GM21737 (cell line): ENCODE measurements at regions not wholly inside any gene's neighbourhood (a gene's known extent, or its start where the extent isn't known, plus 50 kb on each side); places are given as distances from the start of the nearest gene placed in this dataset.
A peak's percentile ranks its signal among the peaks of the same experiment; 100 is the strongest.

Source experiments
- ATAC-seq: cut with Tn5 transposase; IDR thresholded peaks from one replicate; pipeline ENCODE4 v1.9.1; 2021; ENCODE audit warnings: mild to moderate bottlenecking, moderate library complexity; ENCODE audit not compliant: unreplicated experiment

DNA sequence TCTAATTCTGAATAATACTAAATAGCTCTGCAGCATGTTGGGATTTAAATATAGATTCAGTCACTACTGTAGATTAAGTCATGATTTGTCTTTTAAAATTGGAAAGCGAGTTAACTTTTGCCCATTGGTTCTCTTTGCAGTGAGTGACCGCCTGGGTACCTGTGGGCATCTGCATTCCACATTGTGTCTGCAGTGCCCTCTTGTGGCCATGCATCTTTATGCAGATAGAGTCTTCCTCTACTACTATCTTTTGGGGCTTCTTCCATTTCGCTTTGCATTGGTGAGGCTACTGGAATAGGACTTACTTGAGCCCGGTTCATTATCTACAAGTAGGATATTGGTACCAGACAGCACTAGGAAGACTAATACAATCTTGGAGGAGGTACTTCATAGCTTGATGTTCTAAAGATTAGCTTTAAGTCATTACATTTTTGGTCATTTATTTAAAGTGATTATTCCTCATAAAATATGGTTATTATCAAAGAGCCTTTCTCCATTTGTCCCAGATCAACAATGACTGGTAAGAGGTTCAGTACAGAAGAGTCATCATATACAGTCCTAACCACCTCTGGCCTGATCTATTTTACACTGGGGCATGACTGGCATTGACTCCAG, 203.0 kb downstream of the SOCS6 start:
- peak; percentile 80 for ATAC-seq

DNA sequence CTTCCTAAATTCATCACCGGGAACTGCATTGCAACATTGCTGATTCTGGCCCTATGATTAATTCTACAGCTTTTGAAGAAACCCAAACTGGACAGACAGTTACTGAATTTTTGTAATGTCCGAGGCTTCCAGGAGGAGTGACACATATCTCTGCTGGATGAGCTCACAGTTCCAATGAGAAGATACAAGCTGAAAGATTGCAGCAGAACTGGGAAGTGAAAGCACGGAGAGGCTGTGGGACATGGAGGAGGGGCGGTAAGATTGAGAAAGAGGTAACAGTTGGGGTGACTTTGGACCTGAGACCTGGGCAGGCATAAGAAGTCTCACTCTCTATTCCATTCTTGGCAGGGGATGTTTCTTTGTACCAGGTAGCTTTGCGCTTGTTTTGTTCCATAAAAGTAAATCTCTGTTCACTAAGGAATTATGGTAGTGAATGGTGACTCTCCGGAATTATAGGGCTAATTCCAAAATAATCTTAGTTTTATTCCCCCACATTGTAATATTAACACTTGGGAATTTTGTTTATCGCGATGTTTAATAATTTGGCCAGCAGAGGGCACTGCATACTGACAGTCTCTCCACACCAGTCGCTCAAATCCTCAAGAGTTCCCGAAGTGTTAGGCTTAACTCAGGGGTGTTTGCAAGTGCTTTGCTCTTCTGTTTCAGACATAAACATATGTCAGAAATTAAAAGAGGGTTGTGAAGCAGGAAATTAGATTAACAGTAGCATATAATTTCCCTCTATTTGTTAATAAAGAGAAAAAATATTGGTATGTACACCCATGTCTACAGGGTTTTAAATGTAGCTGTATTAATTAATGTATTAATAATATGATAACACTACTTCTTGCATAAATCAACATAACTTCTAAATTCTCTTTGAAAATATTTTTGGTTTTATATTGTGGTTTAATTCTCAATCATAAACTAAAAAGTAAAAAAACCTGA, 201.4 kb downstream of the SOCS6 start:
- ATAC-seq, result no peak

DNA sequence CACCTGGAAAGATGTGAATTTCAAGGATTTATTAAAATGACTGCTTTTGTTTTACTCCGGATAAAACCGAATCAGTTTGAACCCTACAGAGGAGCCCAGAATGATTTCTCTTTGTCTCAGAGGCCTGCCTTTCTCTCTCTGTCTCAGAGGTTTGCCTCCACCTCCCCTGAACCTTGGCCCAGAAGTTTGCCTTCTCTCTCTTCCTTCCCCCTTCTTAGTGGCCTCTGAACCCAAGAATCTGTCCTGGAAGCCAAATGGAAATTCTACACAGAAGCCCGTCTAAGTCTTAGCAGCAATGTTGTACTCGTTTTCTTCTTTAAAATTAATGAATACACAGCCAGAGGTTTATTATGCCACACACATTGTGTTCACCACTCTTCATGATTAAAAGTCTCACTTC, 200.7 kb downstream of the SOCS6 start:
- ATAC-seq, result no peak

DNA sequence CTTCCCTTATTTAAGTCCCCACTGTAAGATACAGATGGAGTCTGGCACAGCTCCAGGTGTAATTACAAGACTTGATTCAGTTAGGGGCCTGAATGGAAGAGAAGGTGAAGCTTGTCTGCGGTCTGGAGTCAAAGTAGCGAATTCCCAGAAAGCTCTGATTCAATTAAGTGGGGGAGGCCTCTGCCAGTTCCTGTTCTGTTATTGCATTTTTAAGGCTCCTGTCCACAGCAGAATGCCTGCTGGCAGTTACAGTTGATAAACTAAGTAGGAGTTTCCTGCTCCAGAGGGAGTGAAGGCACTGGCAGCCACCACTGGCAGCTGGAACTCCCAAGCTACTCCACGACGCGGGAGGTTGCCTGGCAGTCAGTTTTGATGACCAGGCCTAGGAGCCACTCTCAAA, 181.1 kb downstream of the SOCS6 start:
- no peak for ATAC-seq

DNA sequence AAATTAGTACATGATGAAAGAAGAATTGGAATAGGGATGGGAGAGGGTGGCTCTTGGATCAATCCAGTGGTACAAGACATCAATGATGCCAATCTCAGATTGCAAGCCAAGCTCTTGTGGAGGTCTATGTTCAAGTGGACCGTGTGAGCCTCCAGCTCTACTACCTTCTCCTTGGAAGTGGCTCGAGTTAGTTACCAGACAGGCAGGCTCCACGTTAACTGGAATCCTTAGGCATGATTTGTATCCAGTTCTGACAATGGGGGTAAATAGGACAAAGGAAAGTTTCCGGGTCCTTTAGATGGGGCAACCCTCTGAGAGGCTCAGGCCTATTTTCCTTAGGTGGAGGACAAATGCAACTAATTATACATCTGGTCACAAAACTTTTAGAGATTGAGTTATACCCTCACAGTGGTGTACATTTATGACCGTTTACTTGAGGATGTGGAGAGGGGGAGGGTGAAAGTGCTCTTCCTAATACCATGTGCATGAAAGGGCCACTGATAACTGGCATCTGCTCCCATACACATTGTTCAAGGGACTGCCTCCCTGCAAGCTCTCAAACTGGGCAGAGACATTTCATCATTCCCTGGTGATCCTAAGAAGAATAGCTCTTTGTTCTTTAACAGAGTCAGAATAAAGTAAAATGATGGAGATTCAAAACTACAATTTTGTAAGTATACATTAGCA, 180.2 kb downstream of the SOCS6 start:
- ATAC-seq, result no peak

DNA sequence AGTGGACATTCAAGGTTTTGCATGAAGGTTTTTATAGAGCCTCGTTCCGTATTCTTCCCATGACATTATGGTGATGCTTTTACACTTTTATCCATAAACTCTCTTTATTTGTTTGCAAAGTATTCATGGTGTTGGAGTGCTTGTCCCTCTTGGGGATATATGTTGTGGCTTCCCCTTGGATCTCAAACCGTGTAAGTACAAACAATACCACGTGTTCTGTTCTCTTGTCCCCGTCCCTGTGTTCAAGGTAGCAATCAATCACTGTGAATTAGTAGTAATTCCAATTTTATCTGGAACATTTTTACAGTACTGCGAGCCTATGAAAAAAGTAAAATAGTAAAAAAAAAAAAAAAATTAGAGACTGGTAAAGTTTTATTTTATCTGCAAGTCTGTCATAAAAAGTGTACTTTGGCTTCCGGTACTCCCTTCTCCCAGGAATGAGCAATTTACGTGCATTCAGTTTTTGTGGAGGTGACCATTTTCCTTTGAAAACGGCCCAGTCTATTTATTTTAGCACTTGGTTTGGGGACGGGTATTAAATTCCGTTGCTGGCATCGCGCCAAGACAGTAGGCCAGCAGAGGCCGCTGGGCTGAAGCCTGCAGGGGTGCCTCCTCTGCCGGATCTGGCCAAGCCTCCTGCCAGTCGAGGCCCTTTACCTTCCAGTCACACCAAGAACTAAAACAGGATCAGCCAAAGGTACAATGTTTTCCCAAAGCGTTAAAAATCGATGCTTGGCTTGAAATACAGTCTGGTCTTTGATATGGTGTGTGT, 175.7 kb downstream of the SOCS6 start:
- ATAC-seq, result no peak

DNA sequence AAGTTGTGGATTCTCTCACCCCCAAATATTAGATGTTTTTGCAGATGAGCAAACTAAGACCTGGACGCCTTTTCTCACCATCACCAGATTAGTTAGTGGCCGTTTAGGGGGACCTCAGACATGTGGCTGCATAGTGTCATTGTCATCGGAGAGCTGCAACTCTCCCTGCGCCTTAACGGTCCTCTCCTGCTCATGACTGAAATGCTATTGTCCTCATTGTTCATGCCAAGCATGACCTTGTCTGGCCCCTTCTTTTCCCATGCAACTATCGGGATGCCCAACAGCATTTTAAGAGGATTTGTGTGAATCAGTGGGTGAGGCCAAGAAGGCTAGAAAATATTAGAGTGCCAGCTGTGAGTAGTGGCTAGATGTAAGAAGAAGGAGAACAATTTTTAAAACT, 174.2 kb downstream of the SOCS6 start:
- no peak for ATAC-seq

DNA sequence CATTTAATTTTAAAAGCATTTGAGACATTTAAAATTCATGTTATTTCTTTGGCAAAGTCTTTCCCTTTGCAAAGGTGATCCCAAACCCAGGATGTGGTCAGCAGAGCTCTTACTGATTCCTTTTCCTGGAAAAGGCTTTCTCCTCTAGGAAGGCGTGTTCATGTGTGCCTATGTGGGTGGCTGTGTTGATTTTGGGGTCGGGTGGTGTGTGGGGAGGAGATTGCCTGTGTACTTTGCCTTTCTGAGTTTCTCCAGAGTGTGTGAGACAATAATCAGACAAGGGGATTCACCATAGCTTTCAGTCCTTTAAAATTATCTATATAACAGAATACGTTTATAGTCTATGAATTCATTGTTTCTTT, 173.2 kb downstream of the SOCS6 start:
- no peak for ATAC-seq

DNA sequence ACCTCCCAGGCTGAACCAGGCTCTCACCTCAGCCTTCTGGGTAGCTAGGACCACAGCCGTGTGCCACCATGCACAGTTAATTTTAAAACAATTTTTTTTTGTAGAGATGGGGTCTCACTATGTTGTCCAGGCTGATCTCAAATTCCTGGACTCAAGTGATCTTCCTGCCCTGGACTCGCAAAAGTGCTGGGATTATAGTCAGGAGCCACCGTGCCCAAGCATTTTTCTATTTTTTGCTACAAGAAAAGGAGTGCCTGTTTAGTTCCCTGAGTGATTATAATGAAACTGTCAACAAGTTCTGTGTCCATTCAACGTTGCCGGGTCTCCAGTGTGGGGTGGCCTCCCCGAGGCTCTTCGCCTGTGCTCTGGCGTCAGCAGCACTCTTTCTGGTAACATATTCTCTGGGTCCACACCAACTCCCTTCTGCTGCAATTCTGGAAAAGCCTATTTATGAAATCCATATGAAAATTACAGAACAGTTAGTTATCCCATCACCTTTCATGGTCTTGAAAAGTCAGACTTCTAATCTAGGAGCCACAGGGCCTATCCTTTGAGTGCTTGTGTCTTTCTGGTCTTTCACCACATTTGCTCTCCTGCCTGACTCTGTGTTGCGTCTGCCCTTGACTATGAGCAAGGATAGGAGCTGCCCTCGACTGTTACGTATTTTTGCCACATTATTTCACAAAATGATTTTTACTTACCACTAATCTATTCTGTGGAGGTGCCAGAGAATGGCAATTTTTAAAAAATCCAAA, 172.7 kb downstream of the SOCS6 start:
- ATAC-seq, result no peak

DNA sequence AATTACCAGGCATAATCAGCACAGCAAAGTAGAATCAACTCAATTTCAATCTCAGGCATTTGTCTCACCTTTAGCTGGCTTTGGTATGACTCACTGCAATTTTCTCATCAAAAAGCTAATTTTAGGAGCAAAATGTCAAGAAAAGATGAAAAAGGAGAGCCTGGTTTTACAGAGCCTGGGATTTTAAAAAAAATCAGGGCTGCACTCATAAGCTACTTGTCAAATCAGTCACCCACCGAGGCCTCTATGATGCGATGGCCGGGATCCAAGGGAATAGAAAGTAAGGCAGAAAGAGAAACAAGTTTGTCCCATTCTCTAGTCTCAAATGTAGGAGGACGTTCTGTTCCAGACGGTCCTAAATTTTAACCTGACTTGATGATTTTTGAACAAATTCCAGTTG, 170.9 kb downstream of the SOCS6 start:
- ATAC-seq, result no peak

DNA sequence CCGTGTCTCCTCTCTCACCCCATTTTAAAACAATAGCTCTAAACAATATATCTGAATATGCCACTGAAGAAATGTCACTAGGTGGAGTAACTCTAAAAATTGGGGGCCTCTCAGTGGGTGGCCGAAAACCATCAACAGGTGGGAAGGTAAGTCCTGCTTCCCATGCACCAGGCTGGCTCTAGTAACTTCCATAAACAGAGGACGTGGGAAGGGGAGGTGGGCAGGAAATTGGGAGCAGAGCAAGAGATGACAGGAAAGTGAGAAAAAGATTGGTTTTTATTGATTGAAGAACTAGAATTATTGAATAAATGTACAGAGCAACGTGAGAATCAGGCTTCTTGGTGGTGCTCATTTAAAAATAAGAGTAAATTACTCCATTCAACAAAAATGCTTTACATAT, 170.4 kb downstream of the SOCS6 start:
- ATAC-seq, result no peak

DNA sequence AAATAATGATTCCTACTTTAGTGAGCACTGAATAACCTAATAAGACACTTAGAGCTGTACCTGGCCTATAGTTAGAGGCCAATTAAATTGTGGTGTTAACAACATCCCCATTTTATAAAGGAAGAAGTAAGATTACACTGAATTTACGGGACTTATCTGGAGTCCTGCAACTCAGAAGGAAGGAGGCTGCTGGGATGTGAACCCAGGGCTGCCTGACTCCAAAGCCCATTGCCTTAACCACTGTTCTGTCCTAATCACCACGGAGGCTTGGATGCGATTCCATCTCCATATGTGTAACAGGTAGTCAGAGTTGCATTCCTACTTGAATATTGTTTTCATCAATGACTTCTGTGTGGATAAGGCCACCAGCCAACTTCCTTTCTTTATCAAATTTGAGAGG, 168.9 kb downstream of the SOCS6 start:
- ATAC-seq, result no peak

DNA sequence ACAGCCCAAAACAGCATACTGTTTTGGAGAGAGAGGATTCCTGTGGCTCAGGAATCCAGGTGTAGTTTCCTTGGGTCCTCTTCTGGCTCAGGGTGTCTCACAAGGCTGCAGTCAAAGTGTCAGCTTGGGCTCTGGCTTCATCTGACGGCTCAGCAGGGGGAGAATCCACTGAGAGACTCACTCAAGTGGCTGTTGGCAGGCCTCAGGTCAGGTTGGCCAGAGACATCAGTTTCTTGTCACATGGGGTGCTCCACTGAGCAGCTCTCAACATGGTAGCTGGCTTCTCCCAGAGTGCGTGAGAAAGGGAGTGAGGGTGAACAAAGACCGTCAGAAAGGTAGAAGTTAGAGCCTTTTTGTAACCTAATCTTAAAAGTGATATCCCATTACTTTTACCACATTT, 168.4 kb downstream of the SOCS6 start:
- no peak for ATAC-seq

DNA sequence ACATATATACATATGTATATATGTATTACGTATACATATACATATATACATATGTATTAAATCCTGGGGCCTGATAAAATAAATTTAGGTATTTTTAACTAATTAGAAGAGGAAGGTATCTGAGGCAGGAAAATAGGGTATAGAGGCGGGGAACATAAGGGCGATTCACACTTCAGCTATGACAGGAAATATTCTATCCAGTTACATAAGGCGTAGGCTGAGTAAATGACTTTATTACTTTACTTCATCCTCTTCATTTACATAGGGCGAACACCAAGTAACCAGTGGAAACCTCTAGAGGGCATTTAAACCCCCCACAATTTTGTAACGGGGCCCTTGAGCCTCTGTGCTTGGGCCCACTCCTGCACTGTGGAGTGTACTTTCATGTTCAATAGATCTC, 167.5 kb downstream of the SOCS6 start:
- ATAC-seq, result no peak

DNA sequence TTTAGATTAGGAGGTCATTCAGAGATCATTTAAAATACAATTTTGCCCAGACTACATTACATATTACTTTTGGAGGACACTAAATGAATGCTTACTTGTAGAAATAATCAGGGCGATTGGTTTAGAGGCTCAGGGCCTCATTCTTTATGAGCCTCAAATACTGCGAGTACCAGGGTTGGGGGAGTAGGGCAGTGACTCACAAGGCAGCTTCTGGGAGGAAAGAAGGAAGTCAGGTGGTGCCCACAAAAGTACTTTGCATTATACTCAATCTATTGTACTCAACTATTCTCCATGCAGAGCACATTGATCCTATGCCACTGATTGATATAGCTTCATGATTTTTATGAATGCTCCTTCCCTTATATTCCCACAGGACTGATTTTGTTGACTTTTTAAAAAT, 166.9 kb downstream of the SOCS6 start:
- ATAC-seq, result no peak

DNA sequence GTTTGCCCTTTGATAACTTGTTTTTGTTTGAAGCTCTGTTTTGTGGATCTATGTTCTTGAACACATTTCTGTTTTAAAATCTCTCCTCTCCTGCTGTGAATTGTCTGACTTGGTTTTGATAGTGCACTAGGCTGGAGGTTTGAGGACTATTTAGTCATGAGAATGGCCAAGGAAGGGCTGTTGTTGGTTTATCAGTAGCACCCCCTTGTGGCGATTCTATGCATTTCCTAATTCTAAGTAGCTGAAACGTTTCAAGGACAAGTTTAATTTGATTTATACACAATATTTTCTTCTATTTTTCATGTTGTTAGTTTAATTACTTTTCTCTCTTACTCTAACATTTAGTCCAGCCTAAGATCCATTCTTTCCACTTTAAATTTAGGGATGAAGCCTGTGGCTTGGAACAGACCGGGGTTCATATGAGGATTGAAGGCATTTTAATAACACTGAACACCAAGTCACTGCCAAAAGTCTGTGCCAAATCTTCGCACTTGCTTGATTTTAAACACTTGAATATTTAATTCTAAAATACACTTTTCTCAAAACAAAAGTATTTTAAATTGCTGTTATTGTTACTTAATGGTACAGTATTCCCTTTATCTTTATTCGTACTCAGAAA, 166.0 kb downstream of the SOCS6 start:
- no peak for ATAC-seq

DNA sequence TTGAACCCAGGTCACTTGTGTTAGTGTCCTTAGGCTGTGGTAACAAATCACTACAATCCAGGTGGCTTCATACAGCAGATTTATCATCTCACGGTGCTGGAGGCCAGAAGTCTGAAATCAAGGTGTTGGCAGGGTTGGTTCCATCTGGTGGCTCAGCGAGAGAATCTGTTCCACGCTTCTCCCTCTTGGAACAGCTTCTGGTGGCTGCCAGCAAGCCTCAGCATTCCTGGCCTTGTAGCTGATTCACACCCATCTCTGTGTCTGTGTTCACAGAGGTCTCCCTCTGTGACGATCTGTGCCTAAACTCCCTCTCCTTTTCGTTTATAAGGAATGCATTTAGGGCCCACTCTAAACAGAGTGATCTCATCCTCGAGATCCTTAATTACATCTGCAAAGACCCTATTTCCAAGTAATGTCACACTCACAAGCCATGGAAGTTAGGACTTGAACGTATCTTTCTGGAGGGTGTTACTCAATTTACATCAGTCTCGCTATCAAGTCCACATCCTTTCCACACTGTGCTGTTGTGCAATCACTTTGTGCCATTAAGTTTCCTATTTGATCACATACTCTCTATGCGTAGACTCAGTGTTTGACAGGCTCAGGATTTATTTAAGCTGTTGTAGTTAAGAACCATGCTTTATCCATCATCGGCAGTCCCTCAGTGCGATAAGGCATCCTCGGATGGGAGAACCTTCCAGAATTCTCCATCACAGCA, 164.4 kb downstream of the SOCS6 start:
- ATAC-seq, result no peak

DNA sequence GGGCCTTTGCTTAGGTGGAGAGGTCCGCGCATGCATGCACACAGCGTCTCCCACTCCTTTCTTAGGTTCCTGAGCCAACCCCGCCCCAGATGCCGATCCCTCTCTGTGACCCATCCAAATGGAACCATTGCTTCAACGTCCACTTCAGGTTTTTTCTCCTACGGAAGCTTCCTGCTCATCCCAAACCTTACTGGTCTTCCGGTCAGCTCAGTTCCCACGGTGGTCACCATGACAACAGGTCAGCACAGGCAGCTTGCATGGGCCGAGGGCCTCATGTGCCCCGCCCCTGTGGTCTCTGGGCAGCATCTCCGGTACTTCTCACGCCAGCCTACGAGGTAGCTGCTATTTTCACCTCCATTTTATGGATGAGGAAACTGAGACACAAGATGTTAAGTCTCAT, 163.7 kb downstream of the SOCS6 start:
- no peak for ATAC-seq

DNA sequence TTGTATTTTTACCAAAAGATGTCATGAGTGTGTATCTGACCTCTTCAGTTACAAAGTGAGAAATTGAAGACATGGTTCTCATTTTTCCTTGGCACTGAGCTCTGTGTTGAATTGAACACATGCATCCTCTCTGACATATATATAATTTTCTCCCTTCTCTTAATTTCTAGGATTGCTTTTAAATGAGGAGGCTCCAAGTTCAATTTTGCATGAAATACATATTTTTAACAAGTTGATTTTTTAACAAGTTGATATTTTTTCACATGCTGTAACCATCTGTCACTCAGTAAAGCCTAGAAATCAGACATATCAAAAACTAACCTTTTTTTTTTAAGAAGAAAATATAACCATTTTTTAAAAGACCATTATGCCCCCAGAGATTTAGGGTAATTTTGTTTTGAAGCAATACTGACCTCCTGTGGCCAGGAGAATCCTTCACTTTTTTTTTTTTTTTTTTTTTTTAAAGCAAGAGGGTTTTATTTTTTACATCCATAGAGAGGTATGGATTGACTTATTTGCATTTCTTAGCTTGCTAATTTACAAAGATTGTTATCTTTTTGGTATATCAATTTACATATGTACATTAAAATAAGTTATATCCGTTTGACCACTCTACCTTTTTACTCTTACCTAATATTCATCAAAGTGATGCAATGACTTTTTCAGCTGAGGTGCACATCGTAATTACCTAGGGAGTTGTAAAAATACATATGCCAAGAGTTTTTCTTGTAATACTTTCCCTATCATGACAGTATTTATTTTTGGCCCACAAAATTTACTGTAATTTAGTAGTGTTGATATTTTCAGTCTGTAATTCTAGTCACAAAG, 161.8 kb downstream of the SOCS6 start:
- ATAC-seq, result no peak
